ENCODE measurements at regions not wholly inside any gene's neighbourhood (a gene's known extent, or its start where the extent isn't known, plus 50 kb on each side); places are given as distances from the start of the nearest gene placed in this dataset.

- no peak overlapping the region for H3K4me3 ChIP-seq (ENCODE audit: low read length)
- no peaks in the 10 kb centered on the region for H3K9me3 ChIP-seq (ENCODE audit: control insufficient read depth, insufficient read depth, low read length)
- no peak for DNase-seq (ENCODE audit: low read depth, low spot score)
- H3K27me3 ChIP-seq (ENCODE audit: control insufficient read depth, insufficient read depth, low read length): no peaks in the 10 kb centered on the region
- no peaks in the 10 kb centered on the region for H3K4me1 ChIP-seq (ENCODE audit: control insufficient read depth, insufficient read depth, low read length)
- H3K27ac ChIP-seq (ENCODE audit: low read length): no peak overlapping the region
- no peaks in the 10 kb centered on the region for H3K36me3 ChIP-seq (ENCODE audit: control insufficient read depth, insufficient read depth, low read length)
- no CpG with 5 or more reads among the region's 1 CpG for WGBS (ENCODE audit: insufficient coverage, insufficient read length)
Measured at GRCh38 chr14:49527221-49527620, 59.0 kb downstream of the RPS29 start.

GRCh38 chr14:49526101-49526500 is 60.1 kb downstream of the RPS29 start:
- Histone ChIP-seq H3K4me1 (ENCODE audit: control insufficient read depth, insufficient read depth, low read length) (no peaks in the 10 kb centered on the region), H3K27ac (ENCODE audit: low read length) (no peak overlapping the region), H3K9me3 (ENCODE audit: control insufficient read depth, insufficient read depth, low read length) (no peaks in the 10 kb centered on the region), H3K27me3 (ENCODE audit: control insufficient read depth, insufficient read depth, low read length) (no peaks in the 10 kb centered on the region), H3K4me3 (ENCODE audit: low read length) (no peak overlapping the region), H3K36me3 (ENCODE audit: control insufficient read depth, insufficient read depth, low read length) (no peaks in the 10 kb centered on the region)
- DNase-seq (ENCODE audit: low read depth, low spot score): no peak

GRCh38 chr14:49516286-49516685 is 69.9 kb downstream of the RPS29 start:
- H3K27ac ChIP-seq (ENCODE audit: low read length): no peak overlapping the region
- H3K36me3 ChIP-seq (ENCODE audit: control insufficient read depth, insufficient read depth, low read length): no peaks in the 10 kb centered on the region
- no peaks in the 10 kb centered on the region for H3K9me3 ChIP-seq (ENCODE audit: control insufficient read depth, insufficient read depth, low read length)
- H3K27me3 ChIP-seq (ENCODE audit: control insufficient read depth, insufficient read depth, low read length): no peaks in the 10 kb centered on the region
- no peaks in the 10 kb centered on the region for H3K4me1 ChIP-seq (ENCODE audit: control insufficient read depth, insufficient read depth, low read length)
- no CpG with 5 or more reads among the region's 3 CpGs for WGBS (ENCODE audit: insufficient coverage, insufficient read length)
- no peak for DNase-seq (ENCODE audit: low read depth, low spot score)
- H3K4me3 ChIP-seq (ENCODE audit: low read length): no peak overlapping the region

- H3K4me1 ChIP-seq (ENCODE audit: control insufficient read depth, insufficient read depth, low read length): no peaks in the 10 kb centered on the region
- H3K27me3 ChIP-seq (ENCODE audit: control insufficient read depth, insufficient read depth, low read length): no peaks in the 10 kb centered on the region
- no peaks in the 10 kb centered on the region for H3K36me3 ChIP-seq (ENCODE audit: control insufficient read depth, insufficient read depth, low read length)
- no peak for DNase-seq (ENCODE audit: low read depth, low spot score)
- no peaks in the 10 kb centered on the region for H3K9me3 ChIP-seq (ENCODE audit: control insufficient read depth, insufficient read depth, low read length)
- no peak overlapping the region for H3K27ac ChIP-seq (ENCODE audit: low read length)
- H3K4me3 ChIP-seq (ENCODE audit: low read length): no peak overlapping the region
Measured at GRCh38 chr14:49512571-49512970, 73.6 kb downstream of the RPS29 start.

- Histone ChIP-seq H3K9me3 (ENCODE audit: control insufficient read depth, insufficient read depth, low read length) (no peaks in the 10 kb centered on the region), H3K4me1 (ENCODE audit: control insufficient read depth, insufficient read depth, low read length) (no peaks in the 10 kb centered on the region), H3K4me3 (ENCODE audit: low read length) (no peak overlapping the region), H3K27me3 (ENCODE audit: control insufficient read depth, insufficient read depth, low read length) (no peaks in the 10 kb centered on the region), H3K27ac (ENCODE audit: low read length) (no peak overlapping the region), H3K36me3 (ENCODE audit: control insufficient read depth, insufficient read depth, low read length) (no peaks in the 10 kb centered on the region)
- no peak for DNase-seq (ENCODE audit: low read depth, low spot score)
- no CpG with 5 or more reads among the region's 3 CpGs for WGBS (ENCODE audit: insufficient coverage, insufficient read length)
Measured at GRCh38 chr14:49512147-49512551, 74.0 kb downstream of the RPS29 start.

GRCh38 chr14:49508124-49508523 is 78.1 kb downstream of the RPS29 start:
- H3K27ac ChIP-seq (ENCODE audit: low read length): no peak overlapping the region
- DNase-seq (ENCODE audit: low read depth, low spot score): no peak
- H3K36me3 ChIP-seq (ENCODE audit: control insufficient read depth, insufficient read depth, low read length): no peaks in the 10 kb centered on the region
- no peaks in the 10 kb centered on the region for H3K27me3 ChIP-seq (ENCODE audit: control insufficient read depth, insufficient read depth, low read length)
- H3K9me3 ChIP-seq (ENCODE audit: control insufficient read depth, insufficient read depth, low read length): no peaks in the 10 kb centered on the region
- no peak overlapping the region for H3K4me3 ChIP-seq (ENCODE audit: low read length)
- no peaks in the 10 kb centered on the region for H3K4me1 ChIP-seq (ENCODE audit: control insufficient read depth, insufficient read depth, low read length)

GRCh38 chr14:49506650-49507049 is 79.5 kb downstream of the RPS29 start:
- WGBS (ENCODE audit: insufficient coverage, insufficient read length): no CpG with 5 or more reads among the region's 2 CpGs

GRCh38 chr14:49505041-49505766 is 81.0 kb downstream of the RPS29 start:
- Histone ChIP-seq H3K27me3 (ENCODE audit: control insufficient read depth, insufficient read depth, low read length) (no peaks in the 10 kb centered on the region), H3K4me1 (ENCODE audit: control insufficient read depth, insufficient read depth, low read length) (no peaks in the 10 kb centered on the region; the same call in 1 of the 2 replicates), H3K9me3 (ENCODE audit: control insufficient read depth, insufficient read depth, low read length) (no peaks in the 10 kb centered on the region), H3K27ac (ENCODE audit: low read length) (no peak overlapping the region), H3K36me3 (ENCODE audit: control insufficient read depth, insufficient read depth, low read length) (no peaks in the 10 kb centered on the region), H3K4me3 (ENCODE audit: low read length) (no peak overlapping the region)
- no peak for DNase-seq (ENCODE audit: low read depth, low spot score)
- no CpG with 5 or more reads among the region's 5 CpGs for WGBS (ENCODE audit: insufficient coverage, insufficient read length)

More at GRCh38 chr14:49506650-49507049, 79.5 kb downstream of the RPS29 start:
- H3K27me3 ChIP-seq (ENCODE audit: control insufficient read depth, insufficient read depth, low read length): no peaks in the 10 kb centered on the region
- no peak overlapping the region for H3K4me3 ChIP-seq (ENCODE audit: low read length)
- H3K4me1 ChIP-seq (ENCODE audit: control insufficient read depth, insufficient read depth, low read length): no peaks in the 10 kb centered on the region
- no peaks in the 10 kb centered on the region for H3K9me3 ChIP-seq (ENCODE audit: control insufficient read depth, insufficient read depth, low read length)
- DNase-seq (ENCODE audit: low read depth, low spot score): no peak
- no peaks in the 10 kb centered on the region for H3K36me3 ChIP-seq (ENCODE audit: control insufficient read depth, insufficient read depth, low read length)
- no peak overlapping the region for H3K27ac ChIP-seq (ENCODE audit: low read length)

GRCh38 chr14:49497725-49498348 is 88.3 kb downstream of the RPS29 start:
- no peak overlapping the region for H3K27ac ChIP-seq (ENCODE audit: low read length)
- H3K27me3 ChIP-seq (ENCODE audit: control insufficient read depth, insufficient read depth, low read length): no peaks in the 10 kb centered on the region
- H3K36me3 ChIP-seq (ENCODE audit: control insufficient read depth, insufficient read depth, low read length): no peaks in the 10 kb centered on the region
- H3K4me1 ChIP-seq (ENCODE audit: control insufficient read depth, insufficient read depth, low read length): no peaks in the 10 kb centered on the region; the same call in 1 of the 2 replicates
- DNase-seq (ENCODE audit: low read depth, low spot score): peak; percentile 33
- WGBS (ENCODE audit: insufficient coverage, insufficient read length): no CpG with 5 or more reads among the region's 7 CpGs
- H3K4me3 ChIP-seq (ENCODE audit: low read length): no peak overlapping the region
- H3K9me3 ChIP-seq (ENCODE audit: control insufficient read depth, insufficient read depth, low read length): no peaks in the 10 kb centered on the region

GRCh38 chr14:49497267-49497666 is 88.9 kb downstream of the RPS29 start:
- H3K27me3 ChIP-seq (ENCODE audit: control insufficient read depth, insufficient read depth, low read length): no peaks in the 10 kb centered on the region

GRCh38 chr14:49494836-49495235 is 91.3 kb downstream of the RPS29 start:
- H3K4me3 ChIP-seq (ENCODE audit: low read length): no peak overlapping the region
- no peaks in the 10 kb centered on the region for H3K36me3 ChIP-seq (ENCODE audit: control insufficient read depth, insufficient read depth, low read length)
- no peak overlapping the region for H3K27ac ChIP-seq (ENCODE audit: low read length)
- no peaks in the 10 kb centered on the region for H3K27me3 ChIP-seq (ENCODE audit: control insufficient read depth, insufficient read depth, low read length)
- DNase-seq (ENCODE audit: low read depth, low spot score): no peak
- no peaks in the 10 kb centered on the region for H3K4me1 ChIP-seq (ENCODE audit: control insufficient read depth, insufficient read depth, low read length)
- no peaks in the 10 kb centered on the region for H3K9me3 ChIP-seq (ENCODE audit: control insufficient read depth, insufficient read depth, low read length)
- no CpG with 5 or more reads among the region's 4 CpGs for WGBS (ENCODE audit: insufficient coverage, insufficient read length)

More at GRCh38 chr14:49497267-49497666, 88.9 kb downstream of the RPS29 start:
- Histone ChIP-seq H3K9me3 (ENCODE audit: control insufficient read depth, insufficient read depth, low read length) (no peaks in the 10 kb centered on the region), H3K36me3 (ENCODE audit: control insufficient read depth, insufficient read depth, low read length) (no peaks in the 10 kb centered on the region), H3K4me3 (ENCODE audit: low read length) (no peak overlapping the region), H3K27ac (ENCODE audit: low read length) (no peak overlapping the region), H3K4me1 (ENCODE audit: control insufficient read depth, insufficient read depth, low read length) (no peaks in the 10 kb centered on the region; the same call in 1 of the 2 replicates)
- no CpG with 5 or more reads among the region's 7 CpGs for WGBS (ENCODE audit: insufficient coverage, insufficient read length)
- no peak for DNase-seq (ENCODE audit: low read depth, low spot score)

Measured in iPS DF 6.9 (cell line).